CD4-positive, alpha-beta T cell treated with Interleukin-12 subunit alpha and Interleukin-12 subunit beta, for 1 hour (primary cell): ENCODE measurements at regions not wholly inside any gene's neighbourhood (a gene's known extent, or its start where the extent isn't known, plus 50 kb on each side); places are given as distances from the start of the nearest gene placed in this dataset.
"Not testable (repeated sequence)": the region's sequence is repeated elsewhere in the genome, so short reads cannot be mapped to it uniquely, and the experiment has no call there.

Experiments
- DNase-seq: peaks from one replicate; pipeline ENCODE4 v3.0.0-alpha.2; 2020

GRCh38 chr1:218882454-218882853, 291.2 kb upstream of the LYPLAL1 start:
- no peak for DNase-seq

GRCh38 chr1:218886101-218886871, 287.4 kb upstream of the LYPLAL1 start:
- no peak for DNase-seq

GRCh38 chr1:218887141-218887925, 286.3 kb upstream of the LYPLAL1 start:
- no peak for DNase-seq

DNA sequence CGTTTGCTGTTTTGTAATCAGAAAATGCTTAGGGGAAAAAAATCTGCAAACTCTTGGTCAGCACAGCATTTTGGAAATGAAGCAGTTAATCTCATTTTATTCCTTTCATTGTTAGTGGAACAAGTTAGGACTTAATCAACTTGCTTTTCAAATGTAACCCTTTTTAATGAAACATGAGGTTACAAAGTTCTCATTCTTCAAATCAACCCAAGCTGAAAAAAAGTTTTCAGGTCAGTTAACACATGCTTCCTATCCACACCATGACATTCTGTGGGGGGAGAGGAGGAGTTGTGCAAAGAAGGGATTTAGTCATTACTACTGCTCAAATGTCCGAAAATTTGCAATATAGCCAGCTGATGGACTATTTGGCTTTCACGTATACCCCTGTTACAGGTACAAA, 283.2 kb upstream of the LYPLAL1 start:
- DNase-seq, result no peak

- DNase-seq, result no peak
Measured at GRCh38 chr1:218891577-218891976, 282.1 kb upstream of the LYPLAL1 start.

DNA sequence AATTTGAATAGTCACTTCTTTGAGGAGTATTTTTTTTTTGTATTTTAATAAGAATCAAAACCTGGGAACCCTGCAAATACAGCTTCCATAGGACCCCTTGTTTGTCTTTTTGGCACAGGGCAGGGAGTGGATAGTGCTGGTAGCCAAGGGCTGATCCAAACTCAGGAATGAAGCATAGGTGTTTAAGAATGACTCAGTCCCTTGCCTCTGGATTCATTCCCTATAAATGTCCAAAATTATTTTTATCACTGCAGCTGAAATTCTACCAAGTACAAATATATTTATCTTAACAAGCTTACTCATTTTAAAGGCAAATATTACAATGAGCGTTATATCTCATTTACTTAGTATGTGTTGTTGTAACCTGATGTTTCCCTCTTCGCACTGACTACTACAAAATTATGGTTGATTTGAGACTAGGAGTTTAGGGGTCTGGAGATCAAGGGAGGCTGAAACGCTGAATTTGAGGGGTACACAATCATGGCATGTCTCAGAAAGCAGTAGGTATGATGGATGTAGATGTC, 278.6 kb upstream of the LYPLAL1 start:
- DNase-seq, result no peak

- DNase-seq, result no peak
Measured at GRCh38 chr1:218896202-218896601, 277.5 kb upstream of the LYPLAL1 start.

DNA sequence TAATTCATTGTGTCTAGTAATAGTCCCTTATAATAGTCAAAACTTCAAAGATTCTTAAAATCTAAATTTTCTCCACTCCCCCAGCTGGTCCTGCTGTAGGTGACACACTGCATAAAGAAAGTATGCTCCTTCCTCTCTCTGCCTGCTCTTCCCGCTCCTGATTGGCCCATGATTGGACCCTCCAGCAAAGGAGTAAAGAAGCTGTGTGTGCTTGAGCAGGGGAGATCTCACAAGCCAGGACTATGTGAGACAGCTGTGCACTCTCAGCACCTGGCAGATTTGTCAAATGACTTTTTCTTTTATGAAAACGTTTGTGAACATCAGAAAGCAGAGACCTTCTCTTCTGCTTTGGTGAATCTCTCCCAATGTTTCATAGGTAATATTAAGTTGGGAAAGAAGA, 274.8 kb upstream of the LYPLAL1 start:
- no peak for DNase-seq

DNA sequence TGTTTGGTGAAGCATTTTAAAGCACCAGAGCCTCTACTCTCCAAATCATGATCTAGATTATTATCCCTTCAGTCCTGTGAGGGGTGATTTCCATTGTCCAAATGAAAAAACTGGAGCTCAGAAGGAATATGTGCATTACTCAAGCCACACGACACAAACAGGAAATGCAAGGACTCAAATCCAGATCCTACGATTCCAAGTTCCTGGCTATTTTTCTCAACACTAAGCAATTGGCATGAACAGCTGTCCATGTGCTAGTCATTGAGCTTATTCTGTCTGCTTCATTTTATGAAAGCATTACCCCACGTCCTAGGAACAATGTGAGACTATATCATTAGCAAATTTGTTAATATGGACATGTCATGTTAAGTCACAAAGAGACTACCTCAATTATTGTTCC, 273.1 kb upstream of the LYPLAL1 start:
- no peak for DNase-seq

DNA sequence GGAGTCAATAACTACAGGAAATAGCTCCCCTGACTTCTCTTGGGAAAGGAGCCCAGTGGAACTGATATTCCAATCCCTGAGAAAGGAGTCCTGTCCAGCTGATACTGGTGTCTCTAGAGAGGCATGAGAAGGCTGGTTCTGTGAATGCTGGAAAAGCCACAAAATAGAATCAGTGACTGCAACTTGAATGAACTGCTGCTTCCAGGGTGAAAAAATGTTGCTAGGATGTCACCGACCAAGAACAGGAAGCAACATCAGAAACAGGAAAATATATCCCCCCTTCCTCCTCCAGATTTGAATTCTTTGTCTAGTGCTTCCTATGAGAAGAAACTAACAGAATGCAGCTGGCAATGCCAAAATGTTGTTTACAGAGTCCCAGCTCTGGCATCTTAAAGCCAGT, 269.3 kb upstream of the LYPLAL1 start:
- no peak for DNase-seq

DNA sequence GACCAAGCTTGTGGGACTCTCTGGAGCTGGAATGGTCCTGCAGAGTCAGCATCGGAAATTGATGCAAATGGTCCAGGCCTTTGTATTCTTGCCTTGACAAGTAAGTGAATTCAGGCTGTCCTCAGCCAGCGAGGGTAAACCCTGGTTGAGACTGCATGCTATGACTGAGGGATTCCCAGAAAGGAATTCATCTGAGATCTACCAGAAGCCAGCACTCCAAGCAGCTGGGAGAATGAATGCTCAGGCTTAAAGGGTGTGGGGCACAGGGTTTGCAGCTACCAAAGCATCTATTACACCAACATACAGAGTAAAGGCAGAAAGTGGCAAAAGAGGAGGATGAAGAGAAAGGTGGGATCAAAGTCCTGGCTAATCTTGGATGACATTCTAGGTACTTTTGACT, 257.0 kb upstream of the LYPLAL1 start:
- no peak for DNase-seq

DNA sequence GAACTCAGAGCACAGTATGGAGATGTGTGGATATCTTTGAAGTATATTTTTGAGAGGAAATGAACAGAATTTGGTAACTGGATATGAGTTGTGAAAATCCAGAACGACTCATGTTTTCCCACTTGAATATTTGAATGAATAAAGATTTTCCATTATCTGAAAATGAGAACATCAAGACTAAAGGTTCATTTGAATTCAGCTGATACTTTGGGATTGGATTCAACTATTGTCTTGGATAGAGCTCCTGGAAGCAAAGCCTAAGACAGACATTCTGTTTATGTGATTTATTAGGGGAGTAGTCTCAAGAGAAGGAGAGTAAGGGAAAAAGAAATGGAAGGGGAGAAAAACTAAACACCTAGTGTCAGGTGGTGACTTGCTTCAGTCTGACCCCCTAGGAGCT, 256.0 kb upstream of the LYPLAL1 start:
- DNase-seq, result no peak

- no peak for DNase-seq
Measured at GRCh38 chr1:218925777-218926176, 247.9 kb upstream of the LYPLAL1 start.

DNA sequence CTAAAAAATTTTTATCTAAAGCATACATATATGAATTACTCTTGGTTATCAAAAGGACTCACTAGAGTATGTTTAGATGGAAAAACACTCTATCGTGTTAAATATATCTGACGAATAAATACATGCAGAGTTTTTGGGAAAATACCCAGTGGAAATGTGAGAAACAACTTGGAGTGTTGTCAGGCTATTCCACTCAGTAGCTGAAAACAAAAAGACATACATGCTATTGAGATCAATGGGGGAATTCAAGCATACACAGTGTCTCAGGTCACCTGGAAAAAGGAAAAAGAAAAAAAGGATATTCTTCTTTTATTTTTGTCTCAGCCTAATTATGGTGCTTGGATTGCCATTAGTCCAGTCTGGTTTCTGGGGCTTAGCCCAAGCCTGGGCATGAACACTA, 247.0 kb upstream of the LYPLAL1 start:
- no peak for DNase-seq

GRCh38 chr1:218930000-218930399, 243.7 kb upstream of the LYPLAL1 start:
- no peak for DNase-seq

GRCh38 chr1:218930472-218931241, 243.0 kb upstream of the LYPLAL1 start:
- no peak for DNase-seq

- DNase-seq, result no peak
Measured at GRCh38 chr1:218931324-218931723, 242.4 kb upstream of the LYPLAL1 start.

GRCh38 chr1:218933513-218933912, 240.2 kb upstream of the LYPLAL1 start:
- no peak for DNase-seq

DNA sequence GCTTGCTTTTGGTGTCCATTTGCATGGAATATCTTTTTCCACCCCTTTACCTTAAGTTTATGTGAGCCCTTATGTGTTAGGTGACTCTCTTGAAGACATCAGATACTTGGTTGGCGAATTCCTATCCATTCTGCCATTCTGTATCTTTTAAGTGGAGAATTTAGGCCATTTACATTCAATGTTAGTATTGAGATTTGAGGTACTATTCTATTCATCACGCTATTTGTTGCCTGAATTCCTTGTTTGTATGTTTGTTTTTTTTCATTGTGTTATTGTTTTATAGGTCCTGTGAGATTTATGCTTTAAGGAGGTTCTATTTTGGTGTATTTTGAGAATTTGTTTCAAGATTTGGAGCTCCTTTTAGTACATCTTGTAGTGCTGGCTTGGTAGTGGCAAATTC, 238.3 kb upstream of the LYPLAL1 start:
- DNase-seq, result not testable (repeated sequence)

GRCh38 chr1:218938259-218938658, 235.4 kb upstream of the LYPLAL1 start:
- no peak for DNase-seq

DNA sequence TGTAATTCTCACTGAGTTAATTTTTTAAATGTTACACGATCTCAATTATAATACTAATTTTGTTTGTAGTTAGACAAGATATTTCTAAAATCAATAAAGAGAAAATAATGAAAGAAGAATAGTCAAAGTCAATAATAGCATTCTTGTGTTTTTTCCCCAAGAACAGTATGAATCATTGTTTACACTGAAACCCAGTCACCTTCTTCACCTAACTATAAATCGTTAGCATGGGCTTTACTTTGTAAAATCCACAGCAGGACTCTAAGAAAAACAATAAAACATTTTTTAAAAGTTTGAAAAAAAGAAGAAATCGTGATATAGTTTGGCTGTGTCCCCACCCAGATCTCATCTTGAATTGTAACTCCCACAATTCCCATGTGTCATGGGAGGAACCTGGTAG, 234.6 kb upstream of the LYPLAL1 start:
- DNase-seq, result no peak

DNA sequence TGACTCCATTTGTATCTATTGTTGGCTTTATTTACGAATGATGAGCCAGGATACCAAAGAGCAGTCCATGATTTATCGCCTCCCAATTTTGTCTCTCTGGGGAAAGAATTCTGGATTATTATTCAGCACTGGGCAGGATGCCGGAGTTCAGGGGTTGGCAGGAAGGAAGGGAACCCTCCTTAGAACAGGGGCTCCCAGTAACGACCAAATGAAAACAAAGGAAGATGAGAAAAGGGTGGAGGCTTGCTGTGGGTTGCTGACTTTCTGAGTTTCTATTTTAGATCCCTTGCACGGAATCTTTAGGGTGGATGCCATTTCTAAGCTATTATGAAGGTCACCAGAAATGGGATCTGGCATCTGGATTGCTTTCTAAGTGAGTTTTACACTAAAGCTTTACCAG, 231.2 kb upstream of the LYPLAL1 start:
- DNase-seq, result no peak

- DNase-seq, result no peak
Measured at GRCh38 chr1:218943371-218943770, 230.3 kb upstream of the LYPLAL1 start.
